ENCODE measurements at regions not wholly inside any gene's neighbourhood (a gene's known extent, or its start where the extent isn't known, plus 50 kb on each side); places are given as distances from the start of the nearest gene placed in this dataset.

DNA sequence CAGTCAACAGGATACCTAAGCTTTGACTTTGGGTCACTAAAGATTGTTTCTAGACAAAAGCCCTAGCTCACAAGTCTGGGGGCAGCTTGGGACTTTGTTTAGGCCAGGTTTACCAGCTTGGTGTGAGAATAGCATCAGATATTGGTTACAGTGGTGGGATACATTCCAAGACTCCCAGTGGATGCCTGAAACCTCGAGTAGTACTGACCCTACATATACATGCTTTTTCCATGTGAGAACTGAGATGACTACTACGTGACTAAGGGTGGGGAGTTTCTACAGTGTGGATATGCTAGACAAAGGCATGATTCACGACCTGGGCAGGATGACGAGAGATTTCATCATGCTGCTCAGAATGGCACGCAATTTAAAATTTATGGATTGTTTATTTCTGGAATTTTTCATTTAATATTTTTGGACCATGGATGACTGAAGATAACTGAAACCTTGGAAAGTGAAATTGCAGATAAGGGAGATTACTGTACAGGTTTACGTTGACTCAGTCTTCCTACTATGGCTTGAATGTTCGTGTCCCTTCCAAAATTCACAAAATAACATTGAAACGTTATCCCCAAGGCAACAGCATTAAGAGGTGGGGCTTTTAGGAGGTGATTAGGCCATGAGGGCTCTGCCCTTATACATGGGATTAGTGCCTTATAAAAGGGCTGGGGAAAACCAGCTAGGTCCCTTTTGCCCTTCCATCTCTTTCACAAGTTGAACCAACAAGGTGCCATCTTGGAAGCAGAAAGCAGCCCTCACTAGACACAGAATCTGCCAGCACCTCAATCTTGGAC is 50.2 kb upstream of the CTAGE1 start:
- Mint-ChIP-seq H3K27me3 (ENCODE audit: unreplicated experiment) (no peaks in the 10 kb centered on the region), H3K9me3 (ENCODE audit: unreplicated experiment) (peaks cover 4% of the 10 kb centered on the region), H3K4me3 (ENCODE audit: unreplicated experiment) (no peak overlapping the region), H3K4me1 (ENCODE audit: unreplicated experiment) (peaks cover 70% of the 10 kb centered on the region), H3K36me3 (ENCODE audit: unreplicated experiment) (no peaks in the 10 kb centered on the region), H3K27ac (ENCODE audit: unreplicated experiment) (peak overlapping the region; percentile 97)
- TF ChIP-seq, protein P1, sequence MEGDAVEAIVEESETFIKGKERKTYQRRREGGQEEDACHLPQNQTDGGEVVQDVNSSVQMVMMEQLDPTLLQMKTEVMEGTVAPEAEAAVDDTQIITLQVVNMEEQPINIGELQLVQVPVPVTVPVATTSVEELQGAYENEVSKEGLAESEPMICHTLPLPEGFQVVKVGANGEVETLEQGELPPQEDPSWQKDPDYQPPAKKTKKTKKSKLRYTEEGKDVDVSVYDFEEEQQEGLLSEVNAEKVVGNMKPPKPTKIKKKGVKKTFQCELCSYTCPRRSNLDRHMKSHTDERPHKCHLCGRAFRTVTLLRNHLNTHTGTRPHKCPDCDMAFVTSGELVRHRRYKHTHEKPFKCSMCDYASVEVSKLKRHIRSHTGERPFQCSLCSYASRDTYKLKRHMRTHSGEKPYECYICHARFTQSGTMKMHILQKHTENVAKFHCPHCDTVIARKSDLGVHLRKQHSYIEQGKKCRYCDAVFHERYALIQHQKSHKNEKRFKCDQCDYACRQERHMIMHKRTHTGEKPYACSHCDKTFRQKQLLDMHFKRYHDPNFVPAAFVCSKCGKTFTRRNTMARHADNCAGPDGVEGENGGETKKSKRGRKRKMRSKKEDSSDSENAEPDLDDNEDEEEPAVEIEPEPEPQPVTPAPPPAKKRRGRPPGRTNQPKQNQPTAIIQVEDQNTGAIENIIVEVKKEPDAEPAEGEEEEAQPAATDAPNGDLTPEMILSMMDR (IDR thresholded peaks at IDR 0.05), result no peak
- no peak for DNase-seq (ENCODE audit: extremely low spot score, unreplicated experiment)

DNA sequence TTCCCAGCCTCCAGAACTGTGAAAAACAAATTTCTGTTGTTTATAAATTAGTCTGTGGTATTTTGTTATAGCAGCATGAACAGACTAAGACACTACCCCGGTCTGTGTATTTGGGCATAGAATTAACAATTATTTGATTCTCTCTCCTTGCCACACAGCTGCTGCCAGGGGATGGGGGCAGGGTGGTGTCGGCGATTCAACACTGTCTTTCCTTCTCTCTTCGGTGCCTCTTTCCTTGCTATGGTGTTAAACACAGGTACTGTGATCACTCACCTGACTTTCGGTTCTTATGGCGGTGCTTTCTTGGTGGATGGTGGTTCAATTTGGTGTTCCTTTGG is 50.8 kb upstream of the CTAGE1 start:
- H3K9me3 Mint-ChIP-seq (ENCODE audit: unreplicated experiment), result peaks cover 4% of the 10 kb centered on the region
- peaks cover 70% of the 10 kb centered on the region for H3K4me1 Mint-ChIP-seq (ENCODE audit: unreplicated experiment)
- H3K4me3 Mint-ChIP-seq (ENCODE audit: unreplicated experiment), result no peak overlapping the region
- peak overlapping the region; percentile 97 for H3K27ac Mint-ChIP-seq (ENCODE audit: unreplicated experiment)
- TF ChIP-seq, protein P1 (IDR thresholded peaks at IDR 0.05), result no peak
- no peaks in the 10 kb centered on the region for H3K27me3 Mint-ChIP-seq (ENCODE audit: unreplicated experiment)
- no peaks in the 10 kb centered on the region for H3K36me3 Mint-ChIP-seq (ENCODE audit: unreplicated experiment)
- no peak for DNase-seq (ENCODE audit: extremely low spot score, unreplicated experiment)

DNA sequence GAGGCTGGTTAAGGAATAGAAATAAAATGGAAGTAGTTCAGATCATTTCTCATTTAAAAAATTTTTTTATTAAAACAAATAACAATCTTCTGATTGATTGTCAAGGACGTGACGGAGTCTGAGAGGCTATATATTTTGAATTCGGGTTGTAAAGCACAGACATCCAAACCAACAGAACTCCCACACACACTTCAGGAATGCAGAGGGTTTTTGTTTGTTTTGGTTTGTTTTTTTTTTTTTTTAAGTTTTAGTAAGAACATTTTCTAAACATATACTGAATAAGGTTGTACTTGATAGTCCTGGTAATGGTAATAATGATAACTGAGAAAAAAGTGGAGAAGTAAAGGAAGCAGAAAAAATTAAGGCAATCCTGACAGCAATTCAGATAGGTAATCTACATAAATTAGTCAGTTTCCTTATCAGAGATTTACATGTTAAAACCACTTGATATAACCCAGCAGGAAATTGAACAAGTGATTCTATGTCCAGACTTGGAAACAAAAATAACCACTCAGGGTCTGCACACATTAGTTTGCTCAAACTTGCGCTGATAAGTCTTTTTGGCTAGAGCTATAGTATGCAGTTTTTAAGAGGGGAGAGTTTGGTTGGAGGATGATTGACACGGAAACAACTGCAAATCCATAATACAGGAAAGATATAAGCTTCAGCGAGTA is 51.5 kb upstream of the CTAGE1 start:
- Mint-ChIP-seq H3K4me1 (ENCODE audit: unreplicated experiment) (peaks cover 70% of the 10 kb centered on the region), H3K4me3 (ENCODE audit: unreplicated experiment) (no peak overlapping the region), H3K36me3 (ENCODE audit: unreplicated experiment) (no peaks in the 10 kb centered on the region), H3K9me3 (ENCODE audit: unreplicated experiment) (peaks cover 4% of the 10 kb centered on the region), H3K27me3 (ENCODE audit: unreplicated experiment) (no peaks in the 10 kb centered on the region), H3K27ac (ENCODE audit: unreplicated experiment) (peak overlapping the region; percentile 97)
- TF ChIP-seq, protein P1 (IDR thresholded peaks at IDR 0.05), result no peak
- DNase-seq (ENCODE audit: extremely low spot score, unreplicated experiment), result no peak

DNA sequence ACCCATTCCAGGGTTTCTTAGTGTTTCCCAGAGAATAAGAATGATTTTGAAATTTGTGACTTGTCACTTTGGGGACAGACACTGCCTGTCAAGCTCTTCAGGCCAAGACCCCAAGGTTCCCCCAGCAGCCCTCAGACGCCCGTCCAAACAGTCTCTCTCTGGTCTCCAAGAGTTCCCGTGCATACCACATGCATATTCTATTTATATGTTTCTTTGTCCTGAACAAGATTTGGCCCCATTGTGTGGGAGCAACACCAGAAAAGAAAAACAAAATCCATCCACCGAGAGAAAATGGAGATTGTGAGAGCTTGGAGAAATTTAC is 52.2 kb upstream of the CTAGE1 start:
- Mint-ChIP-seq H3K4me1 (ENCODE audit: unreplicated experiment) (peaks cover 70% of the 10 kb centered on the region), H3K4me3 (ENCODE audit: unreplicated experiment) (no peak overlapping the region), H3K9me3 (ENCODE audit: unreplicated experiment) (peaks cover 3% of the 10 kb centered on the region), H3K27ac (ENCODE audit: unreplicated experiment) (peak overlapping the region; percentile 97), H3K27me3 (ENCODE audit: unreplicated experiment) (no peaks in the 10 kb centered on the region), H3K36me3 (ENCODE audit: unreplicated experiment) (no peaks in the 10 kb centered on the region)
- DNase-seq (ENCODE audit: extremely low spot score, unreplicated experiment), result no peak
- TF ChIP-seq, protein P1 (IDR thresholded peaks at IDR 0.05), result no peak
